ENCODE measurements at regions not wholly inside any gene's neighbourhood (a gene's known extent, or its start where the extent isn't known, plus 50 kb on each side); places are given as distances from the start of the nearest gene placed in this dataset.

DNA sequence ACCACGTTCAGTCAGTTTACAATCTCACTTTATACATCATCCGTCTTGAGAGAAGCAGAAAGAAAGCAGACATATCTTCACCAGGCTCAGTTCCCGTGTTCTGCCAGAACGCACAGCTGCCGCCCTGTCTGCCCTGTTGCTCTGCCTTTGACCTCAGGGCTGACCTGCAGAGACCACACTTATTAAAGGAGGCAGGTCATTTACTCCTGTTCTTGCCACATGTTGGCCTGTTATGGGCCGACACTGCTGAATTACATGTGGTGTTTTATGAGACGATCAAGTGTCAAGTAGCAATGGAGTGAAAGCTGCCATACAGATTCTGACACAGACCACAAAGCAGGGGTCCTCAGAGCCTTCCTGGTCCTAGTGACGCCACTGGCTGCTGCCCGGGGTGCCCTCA lies 232.2 kb downstream of the TTC32 start:
- H3K36me3 Mint-ChIP-seq (ENCODE audit: low read depth): no peaks in the 10 kb centered on the region

DNA sequence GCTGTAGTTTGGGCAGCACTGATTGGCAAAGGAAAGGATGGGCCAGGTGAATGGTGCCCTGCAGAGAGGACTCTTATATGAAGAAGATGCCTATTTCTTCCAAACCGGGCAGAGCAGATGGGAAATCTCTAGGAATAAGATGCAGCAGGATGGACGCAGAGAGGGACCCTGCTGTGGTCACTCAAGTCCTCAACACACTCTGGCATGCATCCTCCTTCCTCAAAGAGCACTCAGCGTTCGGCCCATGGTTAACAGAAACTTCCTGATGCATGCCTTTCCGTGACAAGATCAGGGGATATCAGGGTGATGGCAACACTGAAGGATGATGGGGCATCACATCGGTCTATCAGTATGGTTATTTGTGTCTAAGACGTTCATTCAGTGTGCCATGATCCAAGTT lies 232.7 kb downstream of the TTC32 start:
- Histone ChIP-seq H3K36me3 (ENCODE audit: control insufficient read depth, insufficient read depth, low read length) (no peaks in the 10 kb centered on the region), H3K9ac (ENCODE audit: extremely low read depth, low read length, poor library complexity, severe bottlenecking) (no peak overlapping the region), H3K4me3 (ENCODE audit: low read length) (no peak overlapping the region), H3K9me3 (ENCODE audit: control insufficient read depth, low read length) (no peaks in the 10 kb centered on the region), H3K27me3 (ENCODE audit: control insufficient read depth, insufficient read depth, low read length, poor library complexity, severe bottlenecking) (no peaks in the 10 kb centered on the region), H3K27ac (ENCODE audit: low read depth, low read length) (no peak overlapping the region), H3K4me1 (ENCODE audit: control insufficient read depth, insufficient read depth, low read length) (no peaks in the 10 kb centered on the region)
- WGBS, 2 experiments (ENCODE audit: insufficient coverage in 1 of 2, insufficient read length in 1 of 2): 86 to 98% methylated on average over 7 of the region's 7 CpGs
- no peaks in the 10 kb centered on the region for H3K4me1 Mint-ChIP-seq
- H3K9me3 Mint-ChIP-seq: no peaks in the 10 kb centered on the region
- H3K27ac Mint-ChIP-seq: no peak overlapping the region
- no peaks in the 10 kb centered on the region for H3K36me3 Mint-ChIP-seq (ENCODE audit: low read depth)
- H3K4me3 Mint-ChIP-seq: no peak overlapping the region
- H3K27me3 Mint-ChIP-seq (ENCODE audit: insufficient read depth): no peaks in the 10 kb centered on the region
- peak; percentile 18 for DNase-seq
- TF ChIP-seq, protein P1, sequence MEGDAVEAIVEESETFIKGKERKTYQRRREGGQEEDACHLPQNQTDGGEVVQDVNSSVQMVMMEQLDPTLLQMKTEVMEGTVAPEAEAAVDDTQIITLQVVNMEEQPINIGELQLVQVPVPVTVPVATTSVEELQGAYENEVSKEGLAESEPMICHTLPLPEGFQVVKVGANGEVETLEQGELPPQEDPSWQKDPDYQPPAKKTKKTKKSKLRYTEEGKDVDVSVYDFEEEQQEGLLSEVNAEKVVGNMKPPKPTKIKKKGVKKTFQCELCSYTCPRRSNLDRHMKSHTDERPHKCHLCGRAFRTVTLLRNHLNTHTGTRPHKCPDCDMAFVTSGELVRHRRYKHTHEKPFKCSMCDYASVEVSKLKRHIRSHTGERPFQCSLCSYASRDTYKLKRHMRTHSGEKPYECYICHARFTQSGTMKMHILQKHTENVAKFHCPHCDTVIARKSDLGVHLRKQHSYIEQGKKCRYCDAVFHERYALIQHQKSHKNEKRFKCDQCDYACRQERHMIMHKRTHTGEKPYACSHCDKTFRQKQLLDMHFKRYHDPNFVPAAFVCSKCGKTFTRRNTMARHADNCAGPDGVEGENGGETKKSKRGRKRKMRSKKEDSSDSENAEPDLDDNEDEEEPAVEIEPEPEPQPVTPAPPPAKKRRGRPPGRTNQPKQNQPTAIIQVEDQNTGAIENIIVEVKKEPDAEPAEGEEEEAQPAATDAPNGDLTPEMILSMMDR (conservative IDR thresholded peaks at IDR 0.05): no peak

More for the DNA sequence above, 232.2 kb downstream of the TTC32 start:
- Histone ChIP-seq H3K27me3 (ENCODE audit: control insufficient read depth, insufficient read depth, low read length, poor library complexity, severe bottlenecking) (no peaks in the 10 kb centered on the region), H3K27ac (ENCODE audit: low read depth, low read length) (no peak overlapping the region), H3K4me1 (ENCODE audit: control insufficient read depth, insufficient read depth, low read length) (no peaks in the 10 kb centered on the region), H3K36me3 (ENCODE audit: control insufficient read depth, insufficient read depth, low read length) (no peaks in the 10 kb centered on the region), H3K4me3 (ENCODE audit: low read length) (no peak overlapping the region), H3K9ac (ENCODE audit: extremely low read depth, low read length, poor library complexity, severe bottlenecking) (no peak overlapping the region), H3K9me3 (ENCODE audit: control insufficient read depth, low read length) (no peaks in the 10 kb centered on the region)
- DNase-seq: peak; percentile 26
- Mint-ChIP-seq H3K4me1 (no peaks in the 10 kb centered on the region), H3K27me3 (ENCODE audit: insufficient read depth) (no peaks in the 10 kb centered on the region), H3K27ac (no peak overlapping the region), H3K4me3 (no peak overlapping the region), H3K9me3 (no peaks in the 10 kb centered on the region)
- TF ChIP-seq, protein P1 (conservative IDR thresholded peaks at IDR 0.05): no peak
- WGBS, 2 experiments (ENCODE audit: insufficient coverage in 1 of 2, insufficient read length in 1 of 2): 90 to 96% methylated on average over 9 of the region's 9 CpGs

DNA sequence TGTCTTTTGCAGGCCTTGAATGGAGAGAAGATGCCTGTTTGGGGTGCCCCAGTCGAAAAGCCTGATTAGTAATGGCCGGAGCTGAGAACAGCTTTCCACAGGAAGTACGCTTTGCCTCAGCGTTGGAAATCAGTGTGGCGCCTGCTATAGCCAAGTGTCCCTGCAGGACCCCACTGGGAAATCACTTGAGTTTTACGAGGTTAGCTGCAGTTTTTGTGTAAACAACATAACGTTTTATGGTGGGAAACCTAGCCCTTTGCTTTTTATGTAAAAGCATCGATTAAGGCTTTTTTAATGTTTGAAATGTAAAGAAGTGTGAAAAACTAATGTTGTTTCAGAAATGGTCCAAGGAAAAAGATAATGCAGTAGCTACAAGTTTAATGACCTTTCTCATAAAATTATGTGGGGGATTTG lies 234.2 kb downstream of the TTC32 start:
- Mint-ChIP-seq H3K27ac (no peak overlapping the region), H3K36me3 (ENCODE audit: low read depth) (no peaks in the 10 kb centered on the region), H3K27me3 (ENCODE audit: insufficient read depth) (no peaks in the 10 kb centered on the region), H3K4me1 (no peaks in the 10 kb centered on the region), H3K9me3 (no peaks in the 10 kb centered on the region), H3K4me3 (no peak overlapping the region)
- Histone ChIP-seq H3K4me1 (ENCODE audit: control insufficient read depth, insufficient read depth, low read length) (no peaks in the 10 kb centered on the region), H3K9me3 (ENCODE audit: control insufficient read depth, low read length) (no peaks in the 10 kb centered on the region), H3K4me3 (ENCODE audit: low read length) (no peak overlapping the region), H3K27me3 (ENCODE audit: control insufficient read depth, insufficient read depth, low read length, poor library complexity, severe bottlenecking) (no peaks in the 10 kb centered on the region), H3K36me3 (ENCODE audit: control insufficient read depth, insufficient read depth, low read length) (no peaks in the 10 kb centered on the region), H3K27ac (ENCODE audit: low read depth, low read length) (no peak overlapping the region), H3K9ac (ENCODE audit: extremely low read depth, low read length, poor library complexity, severe bottlenecking) (no peak overlapping the region)
- DNase-seq: peak; percentile 40
- WGBS, 2 experiments (ENCODE audit: insufficient coverage in 1 of 2, insufficient read length in 1 of 2): 88 to 95% methylated on average over 8 of the region's 8 CpGs
- TF ChIP-seq, protein P1 (conservative IDR thresholded peaks at IDR 0.05): no peak
